ENCODE measurements at regions not wholly inside any gene's neighbourhood (a gene's known extent, or its start where the extent isn't known, plus 50 kb on each side); places are given as distances from the start of the nearest gene placed in this dataset.
"Not testable (repeated sequence)": the region's sequence is repeated elsewhere in the genome, so short reads cannot be mapped to it uniquely, and the experiment has no call there.

DNA sequence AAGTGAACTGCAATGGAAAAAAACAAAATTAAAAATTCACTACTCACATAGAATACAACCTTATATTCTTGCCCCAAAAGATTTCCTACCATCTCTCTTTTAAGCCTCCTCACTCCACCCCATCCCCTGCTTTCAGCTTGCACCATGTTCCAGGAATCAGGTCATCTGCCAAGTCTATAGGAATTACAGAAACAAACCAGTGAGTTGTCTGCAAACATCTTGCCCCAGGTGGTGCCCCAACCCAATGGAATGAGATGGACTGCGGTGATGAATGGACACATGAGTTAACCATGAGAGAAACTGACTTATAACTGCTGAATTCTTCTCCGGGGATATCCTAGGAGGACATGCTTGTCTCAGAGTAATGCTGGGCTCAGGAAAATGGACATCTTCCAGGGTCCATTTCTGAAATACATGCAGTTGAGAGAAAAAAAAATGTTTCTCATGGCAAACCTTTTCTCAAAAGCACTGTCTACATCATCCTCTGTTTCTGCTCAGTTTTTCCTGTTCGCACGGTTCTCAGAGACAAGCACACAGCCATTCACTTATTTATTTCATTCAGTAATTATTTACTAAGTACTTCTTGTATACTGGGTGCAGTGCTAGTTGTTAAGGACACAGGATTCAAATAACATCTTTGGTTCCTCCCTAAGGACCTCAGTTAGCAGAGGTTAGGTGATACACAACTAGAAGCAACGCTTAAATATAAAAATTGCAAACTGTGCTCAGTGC, 350.0 kb downstream of the RND3 start:
- no peak for DNase-seq (ENCODE audit: low read depth, low spot score)

DNA sequence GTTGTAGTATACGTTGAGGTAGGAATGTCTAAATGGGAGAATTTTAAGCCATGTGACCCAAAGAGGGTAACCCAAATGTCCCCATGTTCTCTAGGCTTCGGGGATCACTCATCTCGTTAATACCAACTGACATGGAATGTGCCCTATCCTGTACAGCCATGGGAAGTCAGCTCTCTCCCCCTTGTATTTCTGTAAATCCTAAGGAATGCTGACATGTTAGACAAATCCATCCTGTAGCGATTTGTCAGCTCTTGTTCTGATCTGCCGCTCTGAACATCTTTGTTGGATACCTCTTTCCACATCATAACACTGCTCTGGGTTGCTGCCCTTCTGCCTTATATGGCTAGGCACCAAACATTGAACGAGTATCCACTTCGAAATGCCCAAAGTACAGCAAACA, 350.6 kb downstream of the RND3 start:
- DNase-seq (ENCODE audit: low read depth, low spot score), result no peak

DNA sequence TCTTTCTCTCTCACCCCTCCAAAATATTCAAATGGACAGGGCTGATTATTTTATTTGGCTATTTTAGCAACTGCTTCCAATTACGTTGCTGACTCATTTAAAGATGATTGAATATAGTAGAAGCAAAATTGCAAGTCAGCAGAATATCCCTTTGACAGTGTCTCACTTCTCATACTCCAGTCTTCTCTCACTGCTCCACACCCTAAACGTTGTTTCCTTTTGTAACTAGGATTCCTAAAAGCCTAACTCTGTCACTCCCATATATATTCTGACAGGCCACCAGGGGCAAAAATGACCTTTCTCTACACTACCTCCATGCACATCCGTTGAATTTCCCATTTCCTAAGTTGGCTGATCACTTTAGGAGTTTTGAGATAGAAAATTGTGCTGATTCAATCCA, 351.1 kb downstream of the RND3 start:
- DNase-seq (ENCODE audit: low read depth, low spot score), result no peak

DNA sequence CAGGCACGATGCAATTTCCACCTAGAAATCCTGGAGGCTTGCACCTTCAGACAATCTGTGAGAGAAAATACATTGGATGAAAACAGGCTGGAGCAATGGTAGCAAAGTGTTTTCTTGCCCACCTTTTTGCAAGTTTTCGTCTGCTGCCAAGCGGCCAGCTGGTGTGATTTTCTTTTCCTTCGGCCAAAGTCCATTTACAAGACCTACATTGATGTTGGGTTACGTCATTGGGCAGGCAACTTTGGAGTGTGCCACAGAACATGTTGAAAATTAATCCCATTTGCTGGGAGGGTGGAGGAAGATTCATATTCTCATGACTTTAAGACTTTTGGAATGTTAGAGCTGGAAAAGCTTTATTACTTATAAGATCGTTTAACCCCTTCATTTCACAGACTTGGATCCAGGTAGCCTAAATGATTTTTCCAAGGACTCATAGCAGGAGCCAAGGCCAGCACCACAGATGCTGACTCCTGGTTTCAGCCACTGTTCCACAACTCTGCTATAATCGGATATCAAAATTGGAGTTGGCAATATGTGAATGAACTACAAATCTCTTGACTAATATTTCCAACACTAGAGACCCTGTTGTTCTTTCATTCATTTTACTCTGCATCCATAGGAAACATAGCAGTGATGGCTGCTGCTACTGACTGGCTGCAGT, 352.1 kb downstream of the RND3 start:
- DNase-seq (ENCODE audit: low read depth, low spot score), result no peak

DNA sequence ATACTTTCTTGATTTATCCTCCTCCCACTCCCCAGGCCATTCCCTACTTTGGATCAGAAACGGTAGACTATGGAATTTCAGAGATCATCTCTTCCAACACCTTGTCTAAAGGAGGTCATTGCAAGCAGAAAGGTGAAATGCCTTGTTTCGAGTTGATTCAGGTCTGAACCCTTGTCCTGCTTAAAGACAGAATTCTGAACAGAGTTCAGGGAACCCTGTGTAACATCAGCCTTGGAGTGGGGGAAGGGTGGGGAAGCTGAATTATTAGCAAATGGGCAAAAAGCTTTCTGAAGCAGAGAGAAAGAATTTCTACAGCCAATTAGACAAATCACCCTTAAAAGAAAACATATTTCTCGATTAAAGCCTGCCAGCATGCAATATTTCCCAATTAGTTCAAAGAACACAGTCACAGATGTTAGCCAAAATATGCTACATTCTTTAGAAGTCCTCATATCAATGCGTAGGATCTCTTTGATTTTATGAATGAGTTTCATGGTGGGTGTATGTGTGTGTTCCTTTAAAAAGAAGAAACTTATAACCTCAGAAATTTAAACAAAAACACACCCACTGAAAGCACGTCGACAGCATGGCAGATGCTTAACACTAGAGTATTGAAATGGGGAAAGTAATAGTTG, 353.1 kb downstream of the RND3 start:
- DNase-seq (ENCODE audit: low read depth, low spot score), result no peak

DNA sequence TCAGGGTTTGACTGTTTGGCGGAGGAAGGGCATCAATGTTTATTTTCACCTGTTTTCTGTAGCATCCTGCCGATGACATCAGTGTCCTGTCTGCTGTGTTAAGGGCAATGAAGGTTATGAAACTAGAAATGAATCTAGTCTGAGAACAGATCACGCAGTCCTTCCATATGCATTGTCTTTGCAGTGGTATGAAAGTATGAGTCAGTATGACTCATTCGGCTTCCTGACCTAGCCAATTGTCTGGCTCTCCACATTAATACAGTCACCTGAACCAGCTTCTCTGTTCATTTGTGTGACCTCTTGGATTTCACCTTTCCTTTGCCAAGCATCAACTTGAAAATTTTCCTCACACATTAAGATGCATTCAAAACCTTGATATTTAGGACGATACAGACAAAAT, 353.8 kb downstream of the RND3 start:
- peak; percentile 32 for DNase-seq (ENCODE audit: low read depth, low spot score)

DNA sequence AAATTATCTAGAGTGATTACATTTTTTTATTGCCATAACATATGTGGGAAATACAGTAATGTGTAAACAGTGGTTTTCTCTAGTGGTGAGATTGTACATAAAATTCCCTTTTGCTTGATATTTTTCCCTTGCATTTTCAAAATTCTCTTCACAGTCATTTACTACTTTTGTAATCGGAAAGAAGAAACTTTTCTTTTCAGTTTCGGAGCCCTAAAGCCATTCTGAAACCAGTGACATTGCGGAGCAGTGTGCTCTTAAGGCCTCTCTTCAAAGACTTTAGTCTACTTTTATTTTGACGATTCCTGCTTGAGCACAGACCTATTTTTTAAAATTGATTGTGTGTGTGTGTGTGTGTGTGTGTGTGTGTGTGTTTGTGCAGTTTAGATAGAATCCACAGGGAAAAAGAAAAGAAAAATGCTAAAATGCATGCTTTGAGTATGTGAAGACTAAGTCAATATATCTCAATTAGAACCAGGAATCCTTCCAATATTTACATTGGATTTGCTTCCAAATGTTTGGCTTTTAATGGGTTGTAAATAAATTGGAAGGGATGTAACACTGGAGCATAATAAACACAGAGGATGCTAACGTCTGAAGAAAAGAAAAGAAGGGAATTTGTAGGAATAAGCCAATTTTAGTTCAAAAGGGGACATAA, 357.4 kb downstream of the RND3 start:
- DNase-seq (ENCODE audit: low read depth, low spot score), result no peak

DNA sequence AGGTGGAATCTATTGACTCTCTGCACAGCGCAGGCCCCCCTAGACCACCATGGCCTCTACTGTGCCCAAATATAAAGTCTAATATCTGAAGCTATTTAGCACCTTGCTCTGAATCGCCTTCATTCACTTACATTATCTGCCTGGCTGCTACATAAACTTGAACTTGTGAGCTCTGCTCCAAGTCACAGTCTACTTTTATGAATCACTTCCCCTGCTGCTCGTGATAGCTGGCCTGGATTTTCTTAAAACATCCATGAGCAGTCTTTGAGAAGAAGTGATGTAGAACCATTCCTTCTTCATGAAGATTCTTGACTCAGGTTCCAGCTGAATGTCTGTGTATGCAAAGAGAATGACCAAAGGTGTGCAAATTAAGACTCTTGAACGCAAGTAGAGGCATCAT, 359.5 kb downstream of the RND3 start:
- no peak for DNase-seq (ENCODE audit: low read depth, low spot score)

DNA sequence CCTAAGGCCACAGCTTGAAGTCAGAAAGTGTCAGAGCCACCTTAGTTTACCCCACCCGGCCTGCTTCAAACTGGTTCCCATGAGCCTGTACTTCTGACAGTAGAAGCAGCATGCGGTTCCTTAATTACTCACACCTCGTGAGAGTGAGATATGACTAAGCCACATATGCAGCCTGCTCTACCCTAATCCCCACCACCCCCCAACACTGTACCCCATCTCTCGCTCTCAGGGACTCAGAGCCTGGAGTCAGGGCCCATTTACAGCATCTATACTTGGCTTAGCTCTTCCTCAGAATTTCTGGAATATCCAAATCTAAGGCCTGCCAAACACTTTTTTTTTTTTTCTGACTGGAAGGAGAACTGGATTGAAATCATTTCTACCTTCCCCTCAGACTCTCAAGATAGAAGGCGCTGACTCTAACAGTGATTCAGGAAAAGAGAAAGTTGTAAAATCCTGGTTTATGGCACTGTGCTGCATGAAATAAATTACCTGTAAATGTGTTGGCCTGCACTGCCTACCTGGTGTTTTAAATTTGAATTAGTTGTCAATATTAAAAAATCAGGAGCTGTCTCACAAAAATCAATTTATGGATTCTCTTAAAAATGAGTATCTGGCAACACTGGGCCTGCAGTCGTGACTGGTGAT, 360.0 kb downstream of the RND3 start:
- DNase-seq (ENCODE audit: low read depth, low spot score), result no peak

DNA sequence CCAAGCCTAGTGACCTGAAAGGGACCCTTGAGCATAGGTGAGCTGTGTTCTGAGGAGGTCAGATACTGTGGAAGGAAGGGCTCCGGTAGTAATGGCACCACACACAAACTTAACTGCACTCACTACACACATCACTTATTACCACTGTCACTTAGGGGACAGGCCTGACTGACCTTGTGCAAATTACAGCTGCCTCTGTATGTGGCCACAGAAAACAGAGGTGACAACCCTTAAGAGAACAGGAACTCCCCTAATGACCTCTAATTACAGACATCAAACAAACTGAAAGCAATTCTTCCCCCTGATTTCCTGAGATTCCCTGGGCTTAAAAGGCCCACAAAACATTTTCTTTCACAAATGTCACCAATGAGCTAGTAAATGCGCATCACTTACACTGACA, 360.6 kb downstream of the RND3 start:
- DNase-seq (ENCODE audit: low read depth, low spot score), result no peak

DNA sequence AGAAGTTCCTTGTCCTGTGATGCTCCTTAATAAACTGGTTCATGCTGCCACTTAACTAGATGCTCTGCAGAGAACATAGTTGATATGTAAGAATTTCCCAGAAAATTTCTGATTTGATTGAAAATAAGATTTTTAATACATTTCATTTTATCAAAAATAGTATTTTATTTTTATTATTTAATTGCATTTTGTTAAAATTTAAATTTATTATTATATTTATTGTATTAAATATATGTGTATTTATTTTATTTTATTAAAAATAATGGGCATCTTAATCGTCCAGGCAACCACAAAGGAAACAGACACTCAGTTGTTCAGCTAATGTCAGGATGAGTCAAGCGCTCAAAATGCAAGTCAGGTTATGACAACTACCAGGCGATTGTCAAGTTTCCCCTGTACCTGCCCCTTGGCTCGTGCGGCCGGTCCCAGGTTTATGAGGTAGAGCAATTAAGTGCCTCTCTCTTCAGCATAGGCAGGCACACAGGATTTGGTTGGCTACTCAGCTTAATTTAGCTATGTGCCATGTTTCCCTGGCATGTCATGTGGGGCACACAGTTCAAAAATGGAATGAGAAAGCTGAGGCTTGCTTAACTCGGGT, 361.2 kb downstream of the RND3 start:
- DNase-seq (ENCODE audit: low read depth, low spot score), result no peak

DNA sequence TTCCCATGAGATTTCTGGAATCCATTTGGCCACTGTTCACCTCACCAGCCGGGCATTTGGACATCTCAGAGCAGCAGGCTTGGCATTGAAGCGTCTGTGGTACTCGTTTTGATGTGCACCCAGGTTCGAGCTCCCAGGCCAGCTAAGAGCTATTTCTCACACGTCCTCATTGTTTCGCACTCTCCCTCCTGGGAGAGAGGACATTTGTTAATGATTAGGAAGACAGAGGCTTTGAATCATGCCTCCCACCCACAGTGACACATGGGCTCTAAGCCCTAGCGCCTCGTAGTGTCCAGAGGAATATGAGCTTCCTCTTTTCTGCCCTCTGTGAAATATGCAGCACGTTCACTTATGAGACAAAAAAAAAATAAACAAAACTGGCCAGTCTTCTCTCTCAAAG, 361.8 kb downstream of the RND3 start:
- DNase-seq (ENCODE audit: low read depth, low spot score), result peak; percentile 55

DNA sequence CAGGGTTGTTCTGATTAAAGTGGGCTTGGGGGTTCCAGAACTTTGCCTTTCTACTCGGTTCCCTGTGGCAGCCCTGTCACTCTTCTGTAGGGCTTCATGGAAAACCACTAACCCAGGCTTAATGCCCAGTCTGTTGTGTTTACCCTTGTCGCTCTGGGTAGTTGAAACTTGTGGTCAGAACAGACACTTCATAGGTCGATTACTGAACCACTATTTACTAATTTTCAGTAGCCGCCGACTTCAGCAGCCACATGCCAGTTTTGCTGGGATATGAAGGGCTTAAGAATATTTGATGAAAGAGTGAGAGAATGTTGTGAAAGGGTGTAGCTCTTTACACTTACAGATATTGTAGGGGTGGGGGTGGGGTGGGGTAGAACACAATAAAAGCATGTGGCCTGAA, 362.3 kb downstream of the RND3 start:
- DNase-seq (ENCODE audit: low read depth, low spot score), result no peak

DNA sequence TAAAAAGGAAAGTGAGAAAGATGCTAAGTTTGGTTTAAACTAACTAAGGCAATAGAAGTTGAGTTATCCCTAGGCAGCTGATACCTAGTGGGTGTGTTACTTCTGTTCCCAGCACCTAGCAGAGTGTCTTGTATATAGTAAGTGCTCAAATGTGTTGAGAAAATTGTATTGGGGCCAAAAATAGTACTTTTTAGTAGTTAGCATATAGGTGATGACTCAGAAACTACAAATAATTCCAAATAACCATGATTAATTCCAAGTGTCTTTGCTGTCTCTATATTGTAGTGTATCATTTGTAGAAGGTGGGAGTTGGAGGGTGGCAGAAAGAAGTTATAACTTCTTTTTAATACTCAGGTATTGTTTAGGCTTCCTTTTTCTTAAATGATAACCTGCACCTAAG, 362.7 kb downstream of the RND3 start:
- DNase-seq (ENCODE audit: low read depth, low spot score), result no peak

DNA sequence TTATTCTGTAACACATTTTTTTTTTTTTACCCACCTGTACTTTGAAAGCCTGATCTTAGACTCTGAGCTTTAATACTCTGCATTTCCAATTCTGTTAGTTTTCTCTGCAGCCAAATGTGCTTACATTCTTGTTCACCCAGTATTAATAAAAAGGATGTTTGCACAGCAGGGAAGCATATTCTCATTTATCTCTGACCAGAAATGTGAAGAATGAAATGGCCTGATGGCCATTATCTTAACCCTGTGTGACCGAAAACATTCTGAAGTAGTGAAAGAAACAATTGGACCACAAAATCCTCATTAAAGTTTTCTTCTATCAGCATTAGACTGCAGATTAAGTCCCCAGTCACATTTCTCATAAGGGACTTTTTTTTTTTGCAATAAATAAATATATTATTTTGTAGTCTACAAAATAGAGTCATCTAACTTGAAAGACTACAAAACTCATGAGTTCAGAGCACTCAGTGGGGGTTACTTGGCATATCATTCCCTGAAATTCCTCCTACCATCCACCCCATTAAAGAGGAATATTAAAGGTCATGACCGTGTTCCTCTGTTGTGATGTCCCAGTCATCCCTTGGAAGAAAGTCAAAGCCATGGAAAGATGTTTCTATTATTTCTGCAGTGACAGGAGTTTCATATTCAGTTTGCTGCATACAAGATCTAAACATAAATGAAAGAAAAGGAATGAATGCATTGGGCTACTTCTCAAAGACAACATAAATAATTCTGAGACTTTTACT, 364.4 kb downstream of the RND3 start:
- DNase-seq (ENCODE audit: low read depth, low spot score), result no peak

DNA sequence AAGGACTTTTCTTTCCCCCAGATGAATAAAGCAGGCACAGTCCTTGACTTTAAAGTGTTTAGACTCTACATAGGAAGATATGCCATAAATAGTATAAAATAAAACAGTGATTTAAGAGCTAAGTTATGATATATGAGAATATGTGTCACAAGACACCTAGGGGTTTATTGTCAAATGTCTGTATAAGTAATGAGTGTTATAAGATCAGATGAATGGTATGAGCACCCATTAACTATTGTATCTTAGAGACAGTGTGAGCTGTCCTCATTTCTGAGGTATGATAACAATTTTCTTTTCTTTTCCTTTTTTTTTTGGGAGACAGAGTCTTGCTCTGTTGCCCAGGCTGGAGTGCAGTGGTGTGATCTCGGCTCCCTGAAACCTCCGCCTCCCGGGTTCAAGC, 365.3 kb downstream of the RND3 start:
- no peak for DNase-seq (ENCODE audit: low read depth, low spot score)

DNA sequence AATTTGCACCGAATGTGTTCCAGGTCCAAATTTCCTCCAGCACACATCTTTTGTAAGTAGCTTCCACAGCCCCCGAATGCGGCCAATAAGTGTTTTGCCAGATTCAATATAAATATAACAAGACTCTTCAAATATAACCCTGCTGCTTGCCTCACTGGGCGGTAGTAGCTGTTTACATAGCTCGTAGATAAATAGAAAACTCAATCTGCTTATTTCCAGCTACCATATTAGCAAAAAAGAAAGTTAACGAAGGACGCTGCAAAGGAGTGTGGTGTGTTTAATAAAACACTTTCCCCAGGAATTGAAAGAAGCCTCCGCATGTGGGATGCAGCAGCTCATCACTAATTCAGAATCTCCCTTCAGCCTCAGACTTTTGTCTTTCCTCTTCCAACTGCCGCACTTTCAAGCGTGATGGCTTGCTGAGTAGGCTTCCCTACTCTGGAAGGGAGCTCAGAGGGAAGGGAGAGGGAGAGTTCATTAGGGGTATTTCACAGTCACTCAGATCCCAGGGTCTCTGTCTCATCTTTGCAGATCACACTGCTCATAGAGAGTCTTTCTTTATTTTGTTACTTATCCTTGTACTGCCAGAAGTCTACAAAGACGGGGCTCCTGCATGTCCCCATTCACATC, 367.0 kb downstream of the RND3 start:
- DNase-seq (ENCODE audit: low read depth, low spot score), result no peak

DNA sequence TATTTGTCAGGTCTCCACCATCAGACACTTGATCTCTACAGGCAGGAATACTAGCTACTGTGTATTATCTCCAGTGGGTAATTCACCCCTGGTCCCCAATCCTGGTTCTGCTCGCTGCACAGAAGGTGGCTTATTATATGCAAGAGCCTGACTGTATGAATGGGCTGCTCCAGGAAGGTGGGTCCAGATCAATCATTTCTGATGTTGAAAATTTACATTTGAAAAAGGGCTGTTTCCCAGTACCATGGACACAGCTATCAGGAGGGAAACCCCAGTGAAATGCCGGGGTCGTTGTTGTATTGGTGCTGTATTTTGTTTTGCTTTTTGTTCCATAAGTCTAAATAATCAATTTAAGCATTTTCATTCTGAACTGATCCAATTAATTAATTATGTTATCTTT, 367.6 kb downstream of the RND3 start:
- no peak for DNase-seq (ENCODE audit: low read depth, low spot score)

DNA sequence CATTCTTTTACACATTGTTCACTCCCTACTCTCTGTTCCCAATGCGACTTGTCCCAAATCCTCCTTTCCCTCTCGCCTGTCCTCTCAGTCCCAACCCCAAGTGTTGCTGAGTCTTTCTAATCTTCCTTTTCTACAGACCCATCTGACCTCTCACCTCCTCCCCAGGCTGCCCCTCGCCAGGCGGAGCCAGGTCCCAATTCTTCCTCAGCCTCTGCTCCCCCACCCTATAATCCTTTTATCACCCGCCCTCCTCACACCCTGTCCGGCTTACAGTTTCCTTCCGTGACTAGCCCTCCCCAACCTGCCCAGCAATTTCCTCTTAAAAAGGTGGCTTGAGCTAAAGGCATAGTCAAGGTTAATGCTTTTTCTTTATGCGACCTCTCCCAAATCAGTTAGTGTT, 373.4 kb downstream of the RND3 start:
- not testable (repeated sequence) for DNase-seq (ENCODE audit: low read depth, low spot score)

DNA sequence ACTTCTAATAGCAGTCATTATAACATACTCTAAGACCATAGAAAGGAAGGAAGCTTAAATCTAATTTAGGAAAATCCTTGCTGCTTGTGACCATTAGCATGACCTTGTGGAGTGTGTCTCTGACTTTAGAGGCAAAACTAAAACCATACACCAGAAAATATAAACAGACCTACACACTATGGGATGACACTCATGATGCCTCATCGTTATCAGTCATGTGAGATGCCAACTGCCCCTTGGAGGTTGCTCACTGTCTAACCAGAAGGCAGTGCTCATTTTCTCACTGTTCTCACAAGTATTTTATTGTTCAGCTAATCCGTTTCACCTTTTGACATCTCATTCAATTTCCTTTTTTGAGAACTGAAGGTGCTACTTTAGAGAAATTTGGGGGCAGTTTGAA, 376.9 kb downstream of the RND3 start:
- DNase-seq (ENCODE audit: low read depth, low spot score), result no peak

DNA sequence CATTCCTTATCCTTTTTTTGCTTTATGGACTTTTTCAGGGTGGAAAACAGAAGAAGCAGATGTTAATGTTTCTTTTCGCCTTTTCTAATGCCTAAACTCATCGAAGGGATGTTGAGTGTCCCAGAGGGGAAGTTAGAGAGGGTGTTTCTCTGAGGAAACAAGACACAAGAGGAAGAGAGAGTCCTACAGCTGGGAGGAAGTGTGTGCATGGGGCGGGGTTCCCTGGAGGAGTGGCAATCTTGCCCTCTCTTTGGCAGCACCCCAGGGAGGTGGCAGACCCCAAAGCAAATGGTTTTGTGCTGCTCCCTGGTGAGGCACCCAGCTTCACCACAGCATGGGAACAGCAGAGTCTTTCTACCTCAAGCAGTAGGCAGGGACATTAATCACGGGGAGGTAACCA, 377.6 kb downstream of the RND3 start:
- no peak for DNase-seq (ENCODE audit: low read depth, low spot score)

All from smooth muscle cell of the brain vasculature (primary cell).